HL-60 (cell line): ENCODE measurements at regions not wholly inside any gene's neighbourhood (a gene's known extent, or its start where the extent isn't known, plus 50 kb on each side); places are given as distances from the start of the nearest gene placed in this dataset.

ENCODE experiments used
- DNase-seq, 2 experiments: peaks; one replicate each; pipeline ENCODE4 v3.0.0-alpha.2; 2010 to 2020; ENCODE audit warnings: low read depth in 1 of 2, low spot score in 1 of 2
- H3K27ac ChIP-seq: fragments of 250-450 bp; sonication (Bioruptor Pico); replicated peaks from 2 replicates; pipeline ENCODE4 v1.5.1; 2020; ENCODE audit warnings: mild to moderate bottlenecking, moderate library complexity
- H3K27me3 ChIP-seq: fragments of 250-450 bp; sonication (Bioruptor Pico); 2 replicates; pipeline ENCODE4 v1.5.1; 2021; ENCODE audit warnings: mild to moderate bottlenecking, moderate library complexity; ENCODE audit not compliant: insufficient read depth, poor library complexity, severe bottlenecking
- H3K4me3 ChIP-seq: replicated peaks from 2 replicates; pipeline ENCODE4 v1.5.1; 2011; ENCODE audit warnings: mild to moderate bottlenecking, control low read depth, low read length; ENCODE audit not compliant: insufficient read depth
- GABPA ChIP-seq: IDR thresholded peaks from 2 replicates; pipeline ENCODE4 v1.6.1; 2012; ENCODE audit warnings: low read depth
- POLR2AphosphoS5 ChIP-seq: IDR thresholded peaks from 2 replicates; pipeline ENCODE4 v1.6.1; 2012; ENCODE audit warnings: low read depth
- SPI1 ChIP-seq: IDR thresholded peaks from 2 replicates; pipeline ENCODE4 v1.6.1; 2012; ENCODE audit warnings: low read depth, mild to moderate bottlenecking, borderline replicate concordance
- TF ChIP-seq, protein P1 (sequence below): IDR thresholded peaks from one replicate; pipeline ENCODE4 v1.5.1; 2011; ENCODE audit warnings: low read length, control low read depth, inconsistent platforms; ENCODE audit not compliant: insufficient read depth
- TF ChIP-seq, protein P2 (sequence below): IDR thresholded peaks from 2 replicates; pipeline ENCODE4 v1.6.1; 2012; ENCODE audit warnings: low read depth; ENCODE audit not compliant: insufficient replicate concordance

DNA sequence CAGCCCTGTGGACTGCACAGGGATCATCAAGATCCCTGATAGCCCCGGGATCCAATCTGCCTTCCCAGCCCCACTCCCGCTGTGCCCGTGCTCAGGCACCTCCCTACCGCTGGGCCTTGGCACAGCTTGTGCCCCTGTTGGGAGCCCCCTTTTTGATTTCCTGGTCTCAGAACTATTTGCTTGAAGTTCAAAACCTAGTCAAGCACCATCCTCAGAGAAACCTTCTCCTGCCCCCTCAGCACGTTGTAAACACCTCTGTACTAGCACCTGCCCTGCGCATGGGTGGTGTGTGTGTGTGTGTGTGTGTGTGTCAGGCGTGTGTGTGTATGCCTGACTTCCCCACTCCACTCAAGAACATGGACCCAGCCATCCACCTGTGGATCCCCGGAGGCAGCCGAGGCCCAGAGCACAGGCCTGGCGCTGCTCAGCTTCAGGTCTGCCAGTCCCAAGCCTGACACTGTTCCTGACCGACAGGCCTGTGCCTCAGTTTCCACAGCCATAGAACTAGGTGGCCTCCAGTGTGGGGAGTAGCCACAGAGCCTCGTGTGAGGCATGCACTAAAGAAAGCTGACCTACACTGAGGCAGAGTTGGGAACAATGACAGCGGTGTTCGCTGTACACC, 65.5 kb downstream of the ADRA2C start:
- Histone ChIP-seq H3K4me3 (no peak overlapping the region), H3K27ac (no peak overlapping the region), H3K27me3 (peaks cover 4% of the 10 kb centered on the region)
- no peak for TF ChIP-seq GABPA
- no peak for TF ChIP-seq POLR2AphosphoS5
- DNase-seq = no peak

DNA sequence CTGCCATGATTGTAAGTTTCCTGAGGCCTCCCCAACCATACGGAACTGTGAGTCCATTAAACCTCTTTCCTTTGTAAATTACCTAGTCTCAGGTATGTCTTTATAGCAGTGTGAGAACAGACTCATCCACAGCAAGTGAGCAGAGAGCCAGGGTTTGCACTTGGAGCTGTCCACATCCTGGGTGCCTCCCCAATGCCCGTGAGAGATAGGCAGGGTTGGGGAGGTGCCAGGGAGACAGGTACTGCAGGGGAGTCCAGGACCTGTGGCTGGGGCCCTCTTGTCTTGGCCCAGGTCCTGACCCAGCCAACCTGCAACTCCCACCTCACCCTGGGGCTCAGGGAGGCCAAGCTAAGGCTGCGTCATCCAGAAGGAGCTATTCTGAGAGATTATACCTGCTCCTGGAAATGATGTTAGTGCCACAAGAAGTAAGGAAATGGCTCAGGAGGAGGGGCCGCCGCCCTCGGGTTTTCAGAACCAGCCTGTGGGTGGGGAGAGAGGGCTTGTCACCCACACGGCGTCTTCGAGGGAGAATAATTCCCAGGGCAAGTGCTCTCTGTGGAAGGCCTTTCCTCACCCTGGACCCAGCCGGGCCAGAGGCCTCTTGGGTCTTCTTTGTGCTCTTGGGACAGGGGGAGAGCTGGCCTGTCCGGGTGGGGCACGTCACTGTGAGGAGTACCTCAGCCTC, 66.5 kb downstream of the ADRA2C start:
- H3K27ac ChIP-seq = no peak overlapping the region
- no peak for DNase-seq
- peaks cover 4% of the 10 kb centered on the region for H3K27me3 ChIP-seq
- no peak overlapping the region for H3K4me3 ChIP-seq
- TF ChIP-seq, protein P1, sequence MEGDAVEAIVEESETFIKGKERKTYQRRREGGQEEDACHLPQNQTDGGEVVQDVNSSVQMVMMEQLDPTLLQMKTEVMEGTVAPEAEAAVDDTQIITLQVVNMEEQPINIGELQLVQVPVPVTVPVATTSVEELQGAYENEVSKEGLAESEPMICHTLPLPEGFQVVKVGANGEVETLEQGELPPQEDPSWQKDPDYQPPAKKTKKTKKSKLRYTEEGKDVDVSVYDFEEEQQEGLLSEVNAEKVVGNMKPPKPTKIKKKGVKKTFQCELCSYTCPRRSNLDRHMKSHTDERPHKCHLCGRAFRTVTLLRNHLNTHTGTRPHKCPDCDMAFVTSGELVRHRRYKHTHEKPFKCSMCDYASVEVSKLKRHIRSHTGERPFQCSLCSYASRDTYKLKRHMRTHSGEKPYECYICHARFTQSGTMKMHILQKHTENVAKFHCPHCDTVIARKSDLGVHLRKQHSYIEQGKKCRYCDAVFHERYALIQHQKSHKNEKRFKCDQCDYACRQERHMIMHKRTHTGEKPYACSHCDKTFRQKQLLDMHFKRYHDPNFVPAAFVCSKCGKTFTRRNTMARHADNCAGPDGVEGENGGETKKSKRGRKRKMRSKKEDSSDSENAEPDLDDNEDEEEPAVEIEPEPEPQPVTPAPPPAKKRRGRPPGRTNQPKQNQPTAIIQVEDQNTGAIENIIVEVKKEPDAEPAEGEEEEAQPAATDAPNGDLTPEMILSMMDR = no peak
- TF ChIP-seq GABPA (no peak), SPI1 (no peak), POLR2AphosphoS5 (no peak)
- TF ChIP-seq, protein P2, sequence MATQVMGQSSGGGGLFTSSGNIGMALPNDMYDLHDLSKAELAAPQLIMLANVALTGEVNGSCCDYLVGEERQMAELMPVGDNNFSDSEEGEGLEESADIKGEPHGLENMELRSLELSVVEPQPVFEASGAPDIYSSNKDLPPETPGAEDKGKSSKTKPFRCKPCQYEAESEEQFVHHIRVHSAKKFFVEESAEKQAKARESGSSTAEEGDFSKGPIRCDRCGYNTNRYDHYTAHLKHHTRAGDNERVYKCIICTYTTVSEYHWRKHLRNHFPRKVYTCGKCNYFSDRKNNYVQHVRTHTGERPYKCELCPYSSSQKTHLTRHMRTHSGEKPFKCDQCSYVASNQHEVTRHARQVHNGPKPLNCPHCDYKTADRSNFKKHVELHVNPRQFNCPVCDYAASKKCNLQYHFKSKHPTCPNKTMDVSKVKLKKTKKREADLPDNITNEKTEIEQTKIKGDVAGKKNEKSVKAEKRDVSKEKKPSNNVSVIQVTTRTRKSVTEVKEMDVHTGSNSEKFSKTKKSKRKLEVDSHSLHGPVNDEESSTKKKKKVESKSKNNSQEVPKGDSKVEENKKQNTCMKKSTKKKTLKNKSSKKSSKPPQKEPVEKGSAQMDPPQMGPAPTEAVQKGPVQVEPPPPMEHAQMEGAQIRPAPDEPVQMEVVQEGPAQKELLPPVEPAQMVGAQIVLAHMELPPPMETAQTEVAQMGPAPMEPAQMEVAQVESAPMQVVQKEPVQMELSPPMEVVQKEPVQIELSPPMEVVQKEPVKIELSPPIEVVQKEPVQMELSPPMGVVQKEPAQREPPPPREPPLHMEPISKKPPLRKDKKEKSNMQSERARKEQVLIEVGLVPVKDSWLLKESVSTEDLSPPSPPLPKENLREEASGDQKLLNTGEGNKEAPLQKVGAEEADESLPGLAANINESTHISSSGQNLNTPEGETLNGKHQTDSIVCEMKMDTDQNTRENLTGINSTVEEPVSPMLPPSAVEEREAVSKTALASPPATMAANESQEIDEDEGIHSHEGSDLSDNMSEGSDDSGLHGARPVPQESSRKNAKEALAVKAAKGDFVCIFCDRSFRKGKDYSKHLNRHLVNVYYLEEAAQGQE = no peak

DNA sequence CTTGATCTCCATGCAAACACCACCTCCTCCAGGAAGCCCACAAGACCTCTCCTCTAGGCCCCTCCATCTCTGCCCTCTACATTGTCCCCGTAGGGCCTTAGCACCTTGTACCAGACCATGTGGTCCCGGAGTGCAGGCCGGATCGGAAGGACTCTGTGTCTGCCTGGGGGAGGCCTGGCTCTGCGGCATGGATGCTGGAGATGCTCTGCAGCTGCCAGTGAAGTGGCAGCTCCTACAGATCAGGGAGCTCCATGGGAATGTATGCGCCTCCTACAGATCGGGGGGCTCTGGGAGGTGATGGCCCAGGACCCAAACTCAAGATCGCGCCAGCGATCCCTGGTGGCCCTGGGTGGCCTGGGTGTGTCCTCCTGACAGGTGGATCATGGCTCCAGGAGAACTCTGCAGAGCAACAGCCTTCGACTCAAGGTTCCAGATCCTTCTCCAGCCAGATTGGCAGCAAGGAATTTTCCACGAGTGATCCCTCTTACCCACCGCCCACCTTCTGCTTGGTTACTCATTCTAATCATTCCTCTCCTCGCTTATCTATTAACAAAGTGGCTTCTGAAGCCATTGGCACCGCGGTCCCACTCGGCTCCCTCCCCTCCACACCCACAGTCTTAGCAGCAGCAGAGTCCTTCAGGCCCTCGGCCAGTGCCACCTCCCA, 67.3 kb downstream of the ADRA2C start:
- Histone ChIP-seq H3K27me3 (peaks cover 4% of the 10 kb centered on the region), H3K27ac (no peak overlapping the region), H3K4me3 (no peak overlapping the region)
- DNase-seq = no peak
- TF ChIP-seq SPI1 = no peak
- TF ChIP-seq, protein P2 = no peak
- no peak for TF ChIP-seq POLR2AphosphoS5
- no peak for TF ChIP-seq GABPA
- TF ChIP-seq, protein P1 = no peak

DNA sequence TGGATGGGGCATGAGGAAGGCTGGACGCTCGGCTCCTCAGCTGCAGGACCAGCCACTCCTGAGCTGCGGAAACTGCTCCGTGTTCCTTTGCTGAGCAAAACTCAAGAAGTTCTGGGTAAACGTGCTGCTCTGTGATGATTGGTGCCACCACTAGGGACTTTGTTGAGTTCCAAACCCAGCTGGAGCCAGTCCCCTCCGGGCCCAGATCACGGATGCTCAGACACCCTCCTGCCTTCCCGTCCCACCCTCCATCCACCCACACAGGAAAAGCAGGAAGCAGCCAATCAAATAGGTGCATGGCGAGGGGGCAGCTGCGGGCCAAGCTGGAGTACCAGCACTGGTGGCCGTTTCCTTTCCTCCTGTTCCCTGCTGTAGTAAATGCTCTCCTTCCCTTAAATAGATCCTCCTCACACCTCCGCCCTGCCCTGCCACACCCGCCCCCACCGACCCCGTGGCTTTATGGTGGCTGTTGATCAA, 68.0 kb downstream of the ADRA2C start:
- no peak for DNase-seq
- TF ChIP-seq, protein P1 = no peak
- TF ChIP-seq SPI1 (no peak), POLR2AphosphoS5 (no peak), GABPA (no peak)
- TF ChIP-seq, protein P2 = no peak
- Histone ChIP-seq H3K4me3 (no peak overlapping the region), H3K27ac (no peak overlapping the region), H3K27me3 (peaks cover 4% of the 10 kb centered on the region)
